ENCODE measurements at regions not wholly inside any gene's neighbourhood (a gene's known extent, or its start where the extent isn't known, plus 50 kb on each side); places are given as distances from the start of the nearest gene placed in this dataset.

DNA sequence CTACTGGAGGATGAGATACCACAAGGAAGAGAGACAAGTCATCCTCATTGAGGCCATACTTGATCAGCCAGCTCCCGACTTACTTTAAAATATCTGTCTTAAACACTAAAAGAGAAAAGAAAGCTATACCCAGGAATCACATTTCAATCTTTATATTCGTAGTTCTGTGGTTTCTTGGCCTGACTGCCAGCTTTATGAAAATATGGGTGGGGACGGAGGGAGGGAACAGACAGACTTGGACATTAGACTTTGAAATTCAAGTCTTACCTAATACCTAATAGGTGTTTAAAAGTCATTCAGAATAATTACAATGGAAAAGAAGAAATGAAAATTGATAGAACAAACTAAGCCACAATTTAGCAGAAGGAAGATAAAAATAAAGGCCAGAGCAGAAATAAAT lies 604.8 kb upstream of the RORB start:
- DNase-seq (ENCODE audit: low read depth) = no peak
- no peak for TF ChIP-seq CTCF (IDR thresholded peaks at IDR 0.05; ENCODE audit: control insufficient read depth, extremely low read depth, insufficient read depth)
- no peak overlapping the region for H3K4me3 ChIP-seq (ENCODE audit: low read depth, low read length)

- no peak for DNase-seq (ENCODE audit: low read depth)
- no peak for TF ChIP-seq CTCF (IDR thresholded peaks at IDR 0.05; ENCODE audit: control insufficient read depth, extremely low read depth, insufficient read depth)
Measured at GRCh38 chr9:73893230-73893629, 603.9 kb upstream of the RORB start.

DNA sequence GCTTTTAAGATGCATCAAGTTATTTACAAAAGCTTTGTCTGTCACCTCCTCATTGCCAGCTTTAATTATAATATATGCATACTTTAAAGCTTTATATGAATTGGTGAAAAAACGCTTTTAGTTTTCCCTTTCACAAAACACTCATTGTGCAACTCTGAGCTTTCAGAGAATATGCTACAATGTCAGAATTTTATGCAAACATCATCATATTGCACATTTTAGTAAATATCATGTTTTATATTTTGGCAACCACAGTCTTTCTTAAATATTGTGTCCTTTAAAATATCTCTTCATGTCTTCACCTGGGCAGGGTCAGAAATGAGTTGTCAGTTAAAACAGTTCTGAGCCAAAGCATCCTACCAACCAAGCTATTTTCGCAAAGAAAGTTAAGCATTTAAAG lies 601.1 kb upstream of the RORB start:
- no peak for DNase-seq (ENCODE audit: low read depth)
- TF ChIP-seq CTCF (IDR thresholded peaks at IDR 0.05; ENCODE audit: control insufficient read depth, extremely low read depth, insufficient read depth) = no peak
- no peak overlapping the region for H3K4me3 ChIP-seq (ENCODE audit: low read depth, low read length)

More at GRCh38 chr9:73893230-73893629, 603.9 kb upstream of the RORB start:
- no peak overlapping the region for H3K4me3 ChIP-seq (ENCODE audit: low read depth, low read length)

GRCh38 chr9:73906671-73907070 lies 590.5 kb upstream of the RORB start:
- no peak overlapping the region for H3K4me3 ChIP-seq (ENCODE audit: low read depth, low read length)
- DNase-seq (ENCODE audit: low read depth) = no peak
- TF ChIP-seq CTCF (IDR thresholded peaks at IDR 0.05; ENCODE audit: control insufficient read depth, extremely low read depth, insufficient read depth) = no peak

GRCh38 chr9:73911804-73912203 lies 585.3 kb upstream of the RORB start:
- TF ChIP-seq CTCF (IDR thresholded peaks at IDR 0.05; ENCODE audit: control insufficient read depth, extremely low read depth, insufficient read depth) = no peak
- no peak for DNase-seq (ENCODE audit: low read depth)

GRCh38 chr9:73916016-73916673 lies 581.0 kb upstream of the RORB start:
- no peak overlapping the region for H3K4me3 ChIP-seq (ENCODE audit: low read depth, low read length)

More at GRCh38 chr9:73911804-73912203, 585.3 kb upstream of the RORB start:
- H3K4me3 ChIP-seq (ENCODE audit: low read depth, low read length) = no peak overlapping the region

More at GRCh38 chr9:73916016-73916673, 581.0 kb upstream of the RORB start:
- no peak for DNase-seq (ENCODE audit: low read depth)
- peak; percentile 31 for TF ChIP-seq CTCF (IDR thresholded peaks at IDR 0.05; ENCODE audit: control insufficient read depth, extremely low read depth, insufficient read depth)

Measured in LNCaP clone FGC (cell line).